KMS-11 (cell line): ENCODE measurements at regions not wholly inside any gene's neighbourhood (a gene's known extent, or its start where the extent isn't known, plus 50 kb on each side); places are given as distances from the start of the nearest gene placed in this dataset.

Experiments used
- H2AFZ ChIP-seq: fragments of 200-600 bp; sonication (generic); 2 replicates; pipeline ENCODE4 v1.6.1; 2016; ENCODE audit warnings: antibody characterized with exemption, mixed run types, low read depth
- H3K27ac ChIP-seq: fragments of 200-600 bp; sonication (generic); 2 replicates; pipeline ENCODE4 v1.6.1; 2016; ENCODE audit warnings: mild to moderate bottlenecking, mixed run types
- H3K27me3 ChIP-seq: fragments of 200-600 bp; sonication (generic); 2 replicates; pipeline ENCODE4 v1.6.1; 2017; ENCODE audit warnings: mild to moderate bottlenecking, low read depth, mixed run types, moderate library complexity; ENCODE audit not compliant: insufficient read depth
- H3K36me3 ChIP-seq: fragments of 200-600 bp; sonication (generic); 2 replicates; pipeline ENCODE4 v1.6.1; 2017; ENCODE audit warnings: mild to moderate bottlenecking, mixed run types; ENCODE audit not compliant: insufficient read depth
- H3K4me1 ChIP-seq: fragments of 200-600 bp; sonication (generic); 2 replicates; pipeline ENCODE4 v1.6.1; 2016; ENCODE audit warnings: mild to moderate bottlenecking, low read depth, mixed run types; ENCODE audit not compliant: poor library complexity, severe bottlenecking
- H3K4me2 ChIP-seq: fragments of 200-600 bp; sonication (generic); 2 replicates; pipeline ENCODE4 v1.7.0; 2016; ENCODE audit warnings: mild to moderate bottlenecking, mixed run types
- H3K4me3 ChIP-seq: fragments of 200-600 bp; sonication (generic); IDR thresholded peaks from 2 replicates; pipeline ENCODE4 v1.6.1; 2017; ENCODE audit warnings: low read depth, low read length, mixed read lengths; ENCODE audit not compliant: insufficient read depth
- H3K79me2 ChIP-seq: fragments of 200-600 bp; sonication (generic); 2 replicates; pipeline ENCODE4 v1.6.1; 2016; ENCODE audit warnings: low read depth, mixed run types; ENCODE audit not compliant: insufficient read depth
- H3K9ac ChIP-seq: fragments of 200-600 bp; sonication (generic); 2 replicates; pipeline ENCODE4 v1.6.1; 2016; ENCODE audit warnings: mild to moderate bottlenecking, mixed run types
- H4K20me1 ChIP-seq: fragments of 200-600 bp; sonication (generic); 2 replicates; pipeline ENCODE4 v1.6.1; 2016; ENCODE audit warnings: mild to moderate bottlenecking, mixed run types; ENCODE audit not compliant: insufficient read depth
- CTCF ChIP-seq: fragments of 200-600 bp; sonication (generic); conservative IDR thresholded peaks from 2 replicates; pipeline ENCODE4 v1.6.1; 2017; ENCODE audit warnings: low read depth, mild to moderate bottlenecking, antibody characterized with exemption, low read length, moderate library complexity, mixed read lengths

GRCh38 chr20:60950561-60950960 lies 301.5 kb upstream of the CDH4 start:
- Histone ChIP-seq H2AFZ (no peak overlapping the region), H4K20me1 (no peaks in the 10 kb centered on the region), H3K9ac (no peak overlapping the region), H3K4me3 (no peak overlapping the region), H3K36me3 (no peaks in the 10 kb centered on the region), H3K27ac (no peak overlapping the region), H3K4me1 (peaks cover 14% of the 10 kb centered on the region), H3K4me2 (peak overlapping the region; percentile 16; the same call in 1 of the 2 replicates), H3K27me3 (no peaks in the 10 kb centered on the region), H3K79me2 (no peaks in the 10 kb centered on the region)
- no peak for TF ChIP-seq CTCF

- Histone ChIP-seq H3K27me3 (no peaks in the 10 kb centered on the region), H3K27ac (no peak overlapping the region), H3K4me1 (peaks cover 14% of the 10 kb centered on the region), H3K4me2 (peak overlapping the region; percentile 33), H3K36me3 (no peaks in the 10 kb centered on the region), H3K4me3 (no peak overlapping the region), H3K79me2 (no peaks in the 10 kb centered on the region), H2AFZ (no peak overlapping the region), H4K20me1 (no peaks in the 10 kb centered on the region), H3K9ac (no peak overlapping the region)
- TF ChIP-seq CTCF, result no peak
These were observed 301.1 kb upstream of the CDH4 start for GRCh38 chr20:60950974-60951373.

GRCh38 chr20:60952861-60953260 lies 299.2 kb upstream of the CDH4 start:
- Histone ChIP-seq H3K9ac (no peak overlapping the region), H3K79me2 (no peaks in the 10 kb centered on the region), H3K27ac (no peak overlapping the region), H3K36me3 (no peaks in the 10 kb centered on the region), H2AFZ (no peak overlapping the region), H3K27me3 (no peaks in the 10 kb centered on the region), H3K4me3 (no peak overlapping the region), H4K20me1 (no peaks in the 10 kb centered on the region), H3K4me1 (peaks cover 14% of the 10 kb centered on the region), H3K4me2 (no peak overlapping the region)
- no peak for TF ChIP-seq CTCF

- TF ChIP-seq CTCF, result no peak
These were observed 298.7 kb upstream of the CDH4 start for GRCh38 chr20:60953321-60953720.

More at GRCh38 chr20:60953321-60953720, 298.7 kb upstream of the CDH4 start:
- Histone ChIP-seq H3K4me3 (no peak overlapping the region), H3K27me3 (no peaks in the 10 kb centered on the region), H3K9ac (no peak overlapping the region), H3K79me2 (no peaks in the 10 kb centered on the region), H3K4me2 (no peak overlapping the region), H3K4me1 (peaks cover 14% of the 10 kb centered on the region), H3K36me3 (no peaks in the 10 kb centered on the region), H3K27ac (no peak overlapping the region), H4K20me1 (no peaks in the 10 kb centered on the region), H2AFZ (no peak overlapping the region)
